ENCODE measurements at regions not wholly inside any gene's neighbourhood (a gene's known extent, or its start where the extent isn't known, plus 50 kb on each side); places are given as distances from the start of the nearest gene placed in this dataset.

- Histone ChIP-seq H3K27ac (ENCODE audit: low read depth, low read length) (no peak overlapping the region), H3K27me3 (ENCODE audit: control insufficient read depth in 1 of 2, insufficient read depth in 2 of 2, low read length in 2 of 2) (no peaks in the 10 kb centered on the region), H3K4me3 (ENCODE audit: low read depth in 1 of 2, low read length in 2 of 2) (no peak overlapping the region), H3K9ac (ENCODE audit: low read depth in 1 of 2, low read length in 2 of 2) (no peak overlapping the region), H3K36me3 (ENCODE audit: control insufficient read depth in 1 of 2, insufficient read depth in 2 of 2, low read length in 2 of 2) (no peaks in the 10 kb centered on the region), H3K4me1 (ENCODE audit: control insufficient read depth in 1 of 2, insufficient read depth in 2 of 2, low read length in 2 of 2) (no peaks in the 10 kb centered on the region), H3K9me3 (ENCODE audit: control insufficient read depth in 1 of 2, low read length in 2 of 2) (peaks cover 0 to 4% of the 10 kb centered on the region in 2 donors)
Measured at GRCh38 chr18:76102156-76102555, 392.9 kb downstream of the ZNF516 start.

- Histone ChIP-seq H3K9ac (ENCODE audit: low read depth in 1 of 2, low read length in 2 of 2) (no peak overlapping the region), H3K4me1 (ENCODE audit: control insufficient read depth in 1 of 2, insufficient read depth in 2 of 2, low read length in 2 of 2) (no peaks in the 10 kb centered on the region), H3K27me3 (ENCODE audit: control insufficient read depth in 1 of 2, insufficient read depth in 2 of 2, low read length in 2 of 2) (no peaks in the 10 kb centered on the region), H3K36me3 (ENCODE audit: control insufficient read depth in 1 of 2, insufficient read depth in 2 of 2, low read length in 2 of 2) (no peaks in the 10 kb centered on the region), H3K4me3 (ENCODE audit: low read depth in 1 of 2, low read length in 2 of 2) (no peak overlapping the region), H3K27ac (ENCODE audit: low read depth, low read length) (no peak overlapping the region), H3K9me3 (ENCODE audit: control insufficient read depth in 1 of 2, low read length in 2 of 2) (peaks cover 0 to 4% of the 10 kb centered on the region in 2 donors)
Measured at GRCh38 chr18:76099931-76100457, 395.0 kb downstream of the ZNF516 start.

- H3K4me1 ChIP-seq (ENCODE audit: control insufficient read depth in 1 of 2, insufficient read depth in 2 of 2, low read length in 2 of 2): no peaks in the 10 kb centered on the region
- no peak overlapping the region for H3K4me3 ChIP-seq (ENCODE audit: low read depth in 1 of 2, low read length in 2 of 2)
- H3K27me3 ChIP-seq (ENCODE audit: control insufficient read depth in 1 of 2, insufficient read depth in 2 of 2, low read length in 2 of 2): no peaks in the 10 kb centered on the region
- H3K9ac ChIP-seq (ENCODE audit: low read depth in 1 of 2, low read length in 2 of 2): no peak overlapping the region
- H3K9me3 ChIP-seq (ENCODE audit: control insufficient read depth in 1 of 2, low read length in 2 of 2): peaks cover 0 to 13% of the 10 kb centered on the region in 2 donors
- H3K27ac ChIP-seq (ENCODE audit: low read depth, low read length): no peak overlapping the region
- no peaks in the 10 kb centered on the region for H3K36me3 ChIP-seq (ENCODE audit: control insufficient read depth in 1 of 2, insufficient read depth in 2 of 2, low read length in 2 of 2)
Measured at GRCh38 chr18:76098674-76099411, 396.2 kb downstream of the ZNF516 start.

- Histone ChIP-seq H3K9ac (ENCODE audit: low read depth in 1 of 2, low read length in 2 of 2) (no peak overlapping the region), H3K4me1 (ENCODE audit: control insufficient read depth in 1 of 2, insufficient read depth in 2 of 2, low read length in 2 of 2) (no peaks in the 10 kb centered on the region), H3K27ac (ENCODE audit: low read depth, low read length) (no peak overlapping the region), H3K4me3 (ENCODE audit: low read depth in 1 of 2, low read length in 2 of 2) (no peak overlapping the region), H3K36me3 (ENCODE audit: control insufficient read depth in 1 of 2, insufficient read depth in 2 of 2, low read length in 2 of 2) (no peaks in the 10 kb centered on the region), H3K27me3 (ENCODE audit: control insufficient read depth in 1 of 2, insufficient read depth in 2 of 2, low read length in 2 of 2) (no peaks in the 10 kb centered on the region), H3K9me3 (ENCODE audit: control insufficient read depth in 1 of 2, low read length in 2 of 2) (peaks cover 0 to 10% of the 10 kb centered on the region in 2 donors)
Measured at GRCh38 chr18:76081536-76081935, 413.5 kb downstream of the ZNF516 start.

- Histone ChIP-seq H3K9ac (ENCODE audit: low read depth in 1 of 2, low read length in 2 of 2) (no peak overlapping the region), H3K27me3 (ENCODE audit: control insufficient read depth in 1 of 2, insufficient read depth in 2 of 2, low read length in 2 of 2) (no peaks in the 10 kb centered on the region), H3K4me3 (ENCODE audit: low read depth in 1 of 2, low read length in 2 of 2) (no peak overlapping the region), H3K27ac (ENCODE audit: low read depth, low read length) (no peak overlapping the region), H3K4me1 (ENCODE audit: control insufficient read depth in 1 of 2, insufficient read depth in 2 of 2, low read length in 2 of 2) (no peaks in the 10 kb centered on the region), H3K9me3 (ENCODE audit: control insufficient read depth in 1 of 2, low read length in 2 of 2) (peaks cover 0 to 10% of the 10 kb centered on the region in 2 donors), H3K36me3 (ENCODE audit: control insufficient read depth in 1 of 2, insufficient read depth in 2 of 2, low read length in 2 of 2) (no peaks in the 10 kb centered on the region)
Measured at GRCh38 chr18:76080430-76080829, 414.6 kb downstream of the ZNF516 start.

- no peaks in the 10 kb centered on the region for H3K36me3 ChIP-seq (ENCODE audit: control insufficient read depth in 1 of 2, insufficient read depth in 2 of 2, low read length in 2 of 2)
- H3K4me1 ChIP-seq (ENCODE audit: control insufficient read depth in 1 of 2, insufficient read depth in 2 of 2, low read length in 2 of 2): no peaks in the 10 kb centered on the region
- H3K27ac ChIP-seq (ENCODE audit: low read depth, low read length): no peak overlapping the region
- H3K9me3 ChIP-seq (ENCODE audit: control insufficient read depth in 1 of 2, low read length in 2 of 2): peaks cover 0 to 4% of the 10 kb centered on the region in 2 donors
- H3K9ac ChIP-seq (ENCODE audit: low read depth in 1 of 2, low read length in 2 of 2): no peak overlapping the region
- H3K4me3 ChIP-seq (ENCODE audit: low read depth in 1 of 2, low read length in 2 of 2): no peak overlapping the region
- no peaks in the 10 kb centered on the region for H3K27me3 ChIP-seq (ENCODE audit: control insufficient read depth in 1 of 2, insufficient read depth in 2 of 2, low read length in 2 of 2)
Measured at GRCh38 chr18:76075777-76076176, 419.3 kb downstream of the ZNF516 start.

GRCh38 chr18:76064998-76065397 is 430.0 kb downstream of the ZNF516 start:
- Histone ChIP-seq H3K9me3 (ENCODE audit: control insufficient read depth in 1 of 2, low read length in 2 of 2) (no peaks in the 10 kb centered on the region), H3K9ac (ENCODE audit: low read depth in 1 of 2, low read length in 2 of 2) (no peak overlapping the region), H3K4me3 (ENCODE audit: low read depth in 1 of 2, low read length in 2 of 2) (no peak overlapping the region), H3K4me1 (ENCODE audit: control insufficient read depth in 1 of 2, insufficient read depth in 2 of 2, low read length in 2 of 2) (no peaks in the 10 kb centered on the region), H3K36me3 (ENCODE audit: control insufficient read depth in 1 of 2, insufficient read depth in 2 of 2, low read length in 2 of 2) (no peaks in the 10 kb centered on the region), H3K27me3 (ENCODE audit: control insufficient read depth in 1 of 2, insufficient read depth in 2 of 2, low read length in 2 of 2) (no peaks in the 10 kb centered on the region), H3K27ac (ENCODE audit: low read depth, low read length) (no peak overlapping the region)

- H3K4me3 ChIP-seq (ENCODE audit: low read depth in 1 of 2, low read length in 2 of 2): no peak overlapping the region
- H3K27ac ChIP-seq (ENCODE audit: low read depth, low read length): no peak overlapping the region
- H3K4me1 ChIP-seq (ENCODE audit: control insufficient read depth in 1 of 2, insufficient read depth in 2 of 2, low read length in 2 of 2): no peaks in the 10 kb centered on the region
- H3K36me3 ChIP-seq (ENCODE audit: control insufficient read depth in 1 of 2, insufficient read depth in 2 of 2, low read length in 2 of 2): no peaks in the 10 kb centered on the region
- peaks cover 0 to 5% of the 10 kb centered on the region in 2 donors for H3K9me3 ChIP-seq (ENCODE audit: control insufficient read depth in 1 of 2, low read length in 2 of 2)
- no peaks in the 10 kb centered on the region for H3K27me3 ChIP-seq (ENCODE audit: control insufficient read depth in 1 of 2, insufficient read depth in 2 of 2, low read length in 2 of 2)
- no peak overlapping the region for H3K9ac ChIP-seq (ENCODE audit: low read depth in 1 of 2, low read length in 2 of 2)
Measured at GRCh38 chr18:76058146-76058545, 436.9 kb downstream of the ZNF516 start.

GRCh38 chr18:76057386-76057785 is 437.7 kb downstream of the ZNF516 start:
- Histone ChIP-seq H3K4me3 (ENCODE audit: low read depth in 1 of 2, low read length in 2 of 2) (no peak overlapping the region), H3K9ac (ENCODE audit: low read depth in 1 of 2, low read length in 2 of 2) (no peak overlapping the region), H3K4me1 (ENCODE audit: control insufficient read depth in 1 of 2, insufficient read depth in 2 of 2, low read length in 2 of 2) (no peaks in the 10 kb centered on the region), H3K36me3 (ENCODE audit: control insufficient read depth in 1 of 2, insufficient read depth in 2 of 2, low read length in 2 of 2) (no peaks in the 10 kb centered on the region), H3K9me3 (ENCODE audit: control insufficient read depth in 1 of 2, low read length in 2 of 2) (peaks cover 0 to 5% of the 10 kb centered on the region in 2 donors), H3K27me3 (ENCODE audit: control insufficient read depth in 1 of 2, insufficient read depth in 2 of 2, low read length in 2 of 2) (no peaks in the 10 kb centered on the region), H3K27ac (ENCODE audit: low read depth, low read length) (no peak overlapping the region)

- H3K9ac ChIP-seq (ENCODE audit: low read depth in 1 of 2, low read length in 2 of 2): no peak overlapping the region
- H3K9me3 ChIP-seq (ENCODE audit: control insufficient read depth in 1 of 2, low read length in 2 of 2): peaks cover 0 to 5% of the 10 kb centered on the region in 2 donors
- no peak overlapping the region for H3K27ac ChIP-seq (ENCODE audit: low read depth, low read length)
- no peaks in the 10 kb centered on the region for H3K4me1 ChIP-seq (ENCODE audit: control insufficient read depth in 1 of 2, insufficient read depth in 2 of 2, low read length in 2 of 2)
- no peaks in the 10 kb centered on the region for H3K36me3 ChIP-seq (ENCODE audit: control insufficient read depth in 1 of 2, insufficient read depth in 2 of 2, low read length in 2 of 2)
- H3K27me3 ChIP-seq (ENCODE audit: control insufficient read depth in 1 of 2, insufficient read depth in 2 of 2, low read length in 2 of 2): no peaks in the 10 kb centered on the region
- H3K4me3 ChIP-seq (ENCODE audit: low read depth in 1 of 2, low read length in 2 of 2): no peak overlapping the region
Measured at GRCh38 chr18:76056471-76057110, 438.5 kb downstream of the ZNF516 start.
